GM18861 (cell line): ENCODE measurements at regions not wholly inside any gene's neighbourhood (a gene's known extent, or its start where the extent isn't known, plus 50 kb on each side); places are given as distances from the start of the nearest gene placed in this dataset.
"Not testable (repeated sequence)": the region's sequence is repeated elsewhere in the genome, so short reads cannot be mapped to it uniquely, and the experiment has no call there.

Experiments used
- ATAC-seq: cut with Tn5 transposase; IDR thresholded peaks from one replicate; pipeline ENCODE4 v1.9.1; 2021; ENCODE audit not compliant: unreplicated experiment

GRCh38 chr4:42205541-42205940, 53.1 kb upstream of the BEND4 start:
- no peak for ATAC-seq

- no peak for ATAC-seq
Measured at GRCh38 chr4:42216664-42217063, 64.2 kb upstream of the BEND4 start.

- no peak for ATAC-seq
Measured at GRCh38 chr4:42225286-42225685, 72.8 kb upstream of the BEND4 start.

GRCh38 chr4:42234817-42235216, 82.4 kb upstream of the BEND4 start:
- no peak for ATAC-seq

GRCh38 chr4:42235304-42236021, 83.0 kb upstream of the BEND4 start:
- ATAC-seq: no peak

GRCh38 chr4:42237010-42237409, 84.6 kb upstream of the BEND4 start:
- no peak for ATAC-seq

GRCh38 chr4:42237451-42237850, 85.0 kb upstream of the BEND4 start:
- ATAC-seq: no peak

- ATAC-seq: no peak
Measured at GRCh38 chr4:42248972-42249371, 96.5 kb upstream of the BEND4 start.

- ATAC-seq: no peak
Measured at GRCh38 chr4:42252315-42252714, 99.9 kb upstream of the BEND4 start.

- ATAC-seq: not testable (repeated sequence)
Measured at GRCh38 chr4:42257645-42258044, 105.2 kb upstream of the BEND4 start.

- no peak for ATAC-seq
Measured at GRCh38 chr4:42262701-42263490, 110.4 kb upstream of the BEND4 start.

GRCh38 chr4:42265782-42266602, 113.5 kb upstream of the BEND4 start:
- no peak for ATAC-seq

- no peak for ATAC-seq
Measured at GRCh38 chr4:42267724-42268123, 115.3 kb upstream of the BEND4 start.

- no peak for ATAC-seq
Measured at GRCh38 chr4:42268824-42269223, 116.4 kb upstream of the BEND4 start.

GRCh38 chr4:42271096-42271495, 118.6 kb upstream of the BEND4 start:
- no peak for ATAC-seq

GRCh38 chr4:42277291-42277690, 120.0 kb upstream of the SHISA3 start:
- ATAC-seq: no peak

- ATAC-seq: no peak
Measured at GRCh38 chr4:42278709-42279324, 118.5 kb upstream of the SHISA3 start.

GRCh38 chr4:42280327-42281095, 116.8 kb upstream of the SHISA3 start:
- no peak for ATAC-seq

GRCh38 chr4:42281324-42282020, 115.8 kb upstream of the SHISA3 start:
- peak; percentile 44 for ATAC-seq
